NCI-H2029 treated with DMSO at 0.1 percent for 48 hours (cell line): ENCODE measurements at regions not wholly inside any gene's neighbourhood (a gene's known extent, or its start where the extent isn't known, plus 50 kb on each side); places are given as distances from the start of the nearest gene placed in this dataset.

Experiments
- DNase-seq: peaks from one replicate; lab custom pipeline; 2025; lab: John Stamatoyannopoulos, UW

DNA sequence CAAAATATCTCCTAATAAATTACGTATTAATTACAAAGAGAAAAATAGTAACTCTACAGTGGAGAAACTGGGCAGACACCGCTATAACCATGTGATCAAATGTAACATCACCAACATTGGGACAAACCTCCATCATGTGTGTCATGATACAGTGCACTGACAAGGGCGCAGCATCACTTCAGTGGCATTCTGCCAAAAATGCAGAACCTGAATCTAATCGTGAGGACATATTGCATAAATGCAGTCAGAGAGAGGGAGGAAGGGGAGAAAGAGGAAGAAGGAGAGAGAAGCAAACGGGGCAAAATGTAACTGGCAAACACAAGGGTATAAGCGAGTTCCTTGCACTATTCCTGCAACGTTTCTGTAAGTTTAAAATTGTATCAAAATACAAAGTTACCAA, 74.2 kb upstream of the MARCHF10 start:
- no peak for DNase-seq

DNA sequence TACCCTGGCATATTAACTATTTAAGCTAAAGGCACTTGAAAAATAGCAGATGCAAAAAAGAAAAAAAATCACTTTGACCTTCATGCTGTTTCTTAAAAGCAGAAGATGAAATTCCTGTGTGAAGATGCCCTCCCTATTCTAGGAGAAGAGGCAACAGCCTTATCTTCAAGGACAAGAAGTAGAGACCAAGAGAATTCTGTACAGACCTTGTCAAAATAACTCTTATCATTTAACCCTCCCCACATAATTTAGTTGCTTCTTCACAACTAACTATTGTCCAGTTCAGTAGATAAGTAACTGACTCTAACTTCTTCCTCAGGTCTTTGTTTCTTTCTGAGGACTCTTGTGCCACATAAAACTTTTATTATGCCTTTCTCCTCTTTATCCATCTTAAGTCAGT, 72.0 kb upstream of the MARCHF10 start:
- no peak for DNase-seq

GRCh38 chr17:62876673-62877405, 68.7 kb upstream of the MARCHF10 start:
- DNase-seq = no peak

DNA sequence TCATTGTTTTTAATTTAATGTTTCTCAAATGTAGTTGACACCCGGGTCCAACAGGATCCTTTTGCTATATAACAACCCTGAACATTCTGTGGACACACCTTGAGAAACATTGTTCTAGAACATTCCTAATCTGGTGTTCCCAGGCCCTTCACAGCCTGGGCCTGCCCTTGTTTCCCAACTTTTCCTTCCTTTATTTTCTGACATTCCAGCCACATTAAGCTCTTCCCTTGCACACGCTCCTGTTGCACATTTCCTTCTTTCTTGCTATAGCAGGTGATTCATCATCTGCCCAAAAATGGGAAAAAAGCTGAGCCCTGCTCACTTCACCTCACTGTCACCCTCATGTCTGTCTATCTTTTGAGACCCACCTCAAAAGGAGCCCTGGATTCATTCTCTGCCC, 67.9 kb upstream of the MARCHF10 start:
- no peak for DNase-seq

DNA sequence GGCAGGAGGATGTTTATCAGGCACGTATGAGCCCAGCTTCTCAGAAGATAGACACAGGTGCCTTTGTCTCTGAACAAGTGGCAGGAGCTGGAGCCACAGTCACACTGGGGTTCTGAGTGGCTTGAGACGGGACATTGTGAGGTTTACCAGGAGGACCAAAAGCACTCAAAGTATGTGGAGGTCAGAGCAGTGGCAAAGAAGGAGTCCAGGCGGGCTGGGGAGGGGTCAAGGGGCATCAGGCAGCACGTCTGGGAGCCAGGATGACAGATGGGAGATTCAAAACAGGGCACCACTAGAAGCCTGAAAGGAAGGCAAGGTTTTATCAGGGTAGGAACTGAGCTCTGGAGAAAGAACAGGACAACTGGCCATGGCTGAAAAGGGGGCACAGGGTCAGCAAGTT, 67.2 kb upstream of the MARCHF10 start:
- no peak for DNase-seq

GRCh38 chr17:62871291-62871690, 63.2 kb upstream of the MARCHF10 start:
- DNase-seq = no peak

GRCh38 chr17:62870552-62870971, 62.4 kb upstream of the MARCHF10 start:
- no peak for DNase-seq

- DNase-seq = no peak
Measured at GRCh38 chr17:62870030-62870541, 62.0 kb upstream of the MARCHF10 start.

DNA sequence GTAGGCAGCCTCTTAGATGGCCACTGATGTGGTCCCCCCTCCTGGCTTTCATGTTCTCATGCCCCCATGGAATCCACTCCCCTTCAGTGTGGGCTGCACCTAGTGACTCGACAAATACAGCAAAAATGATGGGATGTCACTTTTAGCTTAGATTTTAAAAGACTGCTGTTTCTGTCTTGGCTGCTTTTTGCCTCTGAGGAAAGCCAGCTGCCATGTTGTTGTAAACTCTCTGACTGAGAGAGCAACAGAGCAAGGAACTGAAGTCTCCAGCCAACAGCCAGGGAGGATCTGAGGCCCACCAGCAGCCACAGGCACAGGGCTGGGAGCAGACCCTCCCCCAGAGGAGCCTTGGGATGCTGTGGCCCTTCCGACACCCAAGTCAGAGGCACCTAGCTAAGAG, 60.6 kb upstream of the MARCHF10 start:
- no peak for DNase-seq

DNA sequence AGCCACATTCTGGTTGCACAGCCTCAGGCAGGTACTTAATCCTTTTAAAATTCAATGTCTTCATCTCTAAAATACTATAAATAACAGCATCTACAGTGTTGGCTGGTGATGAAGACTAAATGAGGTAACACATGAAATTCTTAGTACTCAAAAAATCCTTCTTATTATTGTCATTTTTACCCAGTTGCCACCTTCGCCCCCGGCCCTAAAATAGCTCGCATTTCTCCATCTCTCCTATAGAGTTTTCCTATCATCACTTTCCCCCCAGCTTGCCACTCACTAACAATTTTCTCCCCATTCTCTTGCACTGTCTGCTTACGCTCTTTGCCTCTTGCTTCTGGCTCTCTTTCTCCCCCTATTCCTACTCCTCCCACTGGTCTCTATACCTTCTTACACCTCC, 59.9 kb upstream of the MARCHF10 start:
- no peak for DNase-seq

- DNase-seq = no peak
Measured at GRCh38 chr17:62867303-62867702, 59.2 kb upstream of the MARCHF10 start.

DNA sequence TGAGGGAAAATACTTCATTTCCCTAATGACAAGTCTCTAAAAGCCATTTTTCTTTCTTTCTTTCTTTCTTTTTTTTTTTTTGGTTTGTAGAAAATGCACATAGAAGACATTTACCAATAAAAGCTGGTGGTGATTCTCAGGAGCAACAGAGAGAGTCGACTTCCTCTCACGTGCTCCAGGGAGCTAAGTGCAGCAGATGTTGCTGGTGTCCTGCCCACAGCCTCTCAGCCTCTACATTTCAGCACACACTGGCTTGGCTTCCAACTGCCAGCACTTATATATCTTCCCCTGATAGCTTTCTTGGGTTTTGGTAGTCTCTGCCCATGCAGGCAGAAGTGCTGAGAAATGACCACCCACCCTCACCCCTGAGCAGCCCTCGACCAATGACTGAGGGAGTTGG, 58.4 kb upstream of the MARCHF10 start:
- DNase-seq = no peak

- DNase-seq = no peak
Measured at GRCh38 chr17:62865586-62865985, 57.5 kb upstream of the MARCHF10 start.

DNA sequence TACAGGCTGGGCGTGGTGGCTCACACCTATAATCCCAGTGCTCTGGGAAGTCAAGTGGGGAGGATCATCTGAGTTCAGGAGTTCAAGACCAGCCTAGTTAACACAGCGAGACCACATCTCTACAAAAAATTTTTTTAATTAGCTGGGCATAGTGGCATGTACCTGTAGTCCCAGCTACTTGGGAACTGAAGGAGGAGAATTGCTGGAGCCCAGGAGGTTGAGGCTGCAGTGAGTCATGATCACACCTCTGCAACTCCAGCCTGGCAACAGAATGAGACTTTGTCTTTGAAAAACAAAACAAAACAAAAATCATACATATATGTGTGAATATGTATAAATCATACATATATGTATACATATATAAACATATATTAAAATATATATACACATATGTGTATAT, 54.1 kb upstream of the MARCHF10 start:
- DNase-seq = no peak

DNA sequence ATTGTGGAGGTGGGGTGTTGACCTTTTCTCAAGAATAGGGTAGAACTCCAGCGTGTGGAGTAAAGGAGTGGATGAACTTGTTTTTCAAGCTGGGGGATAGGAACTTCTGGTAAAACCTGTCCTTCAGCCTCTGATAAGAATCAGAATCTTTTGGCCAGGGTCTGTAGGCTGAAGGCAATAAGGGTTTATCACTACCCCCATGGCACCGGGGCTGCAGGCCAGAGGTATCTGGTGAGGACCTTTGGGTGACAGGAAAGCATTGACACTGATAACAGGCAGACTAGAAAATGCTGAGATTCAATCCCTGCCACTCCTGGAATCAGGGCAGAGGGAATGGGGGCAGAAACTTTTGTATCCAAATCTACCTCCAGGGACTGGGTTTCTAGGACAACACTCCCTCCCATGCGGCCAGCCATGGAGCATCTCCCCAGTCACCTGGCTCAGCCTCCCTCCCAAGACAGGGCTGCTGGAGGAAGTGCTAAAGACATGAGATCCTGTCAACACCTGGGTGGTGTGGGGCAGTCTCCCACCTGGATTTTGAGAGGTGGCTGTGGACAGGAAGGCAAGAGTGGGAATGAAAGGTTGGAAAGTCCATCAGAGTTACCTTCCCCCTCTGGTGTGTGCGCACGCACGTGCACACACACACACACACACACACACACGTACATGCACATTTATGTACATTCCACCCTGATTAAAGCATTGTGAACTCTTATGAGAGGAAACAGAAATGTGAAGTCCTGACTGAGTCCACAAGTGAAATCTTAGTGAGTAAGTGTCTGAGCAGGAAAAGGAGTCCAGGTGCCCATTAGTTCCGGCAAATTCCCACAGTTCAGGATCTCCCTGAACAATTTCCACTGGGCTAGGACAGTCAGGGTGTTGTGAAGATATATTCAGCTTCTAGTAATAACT, 53.1 kb upstream of the MARCHF10 start:
- DNase-seq = no peak

DNA sequence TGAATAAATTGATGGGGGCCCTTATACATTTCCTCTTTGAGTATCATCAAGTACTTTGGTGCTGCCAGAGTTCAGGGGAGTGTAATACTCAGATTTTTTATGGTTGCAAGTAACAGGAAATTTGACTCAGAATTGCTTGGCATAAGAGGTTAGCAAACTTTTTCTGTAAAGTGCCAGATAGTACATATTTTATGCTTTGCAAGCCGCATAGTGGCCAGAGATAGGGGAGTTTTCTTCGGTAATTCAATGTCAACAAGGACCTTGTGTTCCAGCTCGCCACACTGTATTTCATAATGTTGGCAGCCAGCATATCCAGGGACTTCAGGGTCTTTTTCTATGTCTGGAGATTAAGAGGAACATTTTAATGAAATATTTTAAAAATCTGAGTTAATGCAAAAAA, 51.0 kb upstream of the MARCHF10 start:
- DNase-seq = no peak
